RPMI8226 (cell line): ENCODE measurements at regions not wholly inside any gene's neighbourhood (a gene's known extent, or its start where the extent isn't known, plus 50 kb on each side); places are given as distances from the start of the nearest gene placed in this dataset.
"Not testable (repeated sequence)": the region's sequence is repeated elsewhere in the genome, so short reads cannot be mapped to it uniquely, and the experiment has no call there.

Source experiments
- DNase-seq: peaks from one replicate; pipeline ENCODE4 v3.0.0-alpha.2; 2015

GRCh38 chr5:82532075-82532474, 253.9 kb upstream of the RPS23 start:
- not testable (repeated sequence) for DNase-seq

DNA sequence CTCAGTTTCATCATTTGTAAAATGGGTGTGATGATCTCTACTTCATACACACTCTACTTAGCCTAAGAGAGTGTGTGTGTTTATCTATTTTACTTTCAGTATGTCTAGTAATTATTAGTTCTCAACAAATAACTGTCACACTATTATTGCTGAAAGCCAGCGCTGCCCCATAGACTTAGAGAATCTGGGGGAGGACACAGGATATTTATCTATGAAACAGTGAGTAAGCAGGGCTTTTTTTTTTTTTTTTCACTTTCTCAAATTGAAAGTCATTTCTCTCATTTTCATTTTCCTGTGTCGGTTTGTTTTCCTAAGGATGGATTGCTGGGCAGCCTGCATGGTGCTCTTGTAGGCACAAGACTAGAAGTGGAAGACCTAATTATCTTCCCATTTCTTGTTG, 248.4 kb upstream of the RPS23 start:
- DNase-seq = no peak

- DNase-seq = no peak
Observed at GRCh38 chr5:82525626-82526025, 247.5 kb upstream of the RPS23 start.

DNA sequence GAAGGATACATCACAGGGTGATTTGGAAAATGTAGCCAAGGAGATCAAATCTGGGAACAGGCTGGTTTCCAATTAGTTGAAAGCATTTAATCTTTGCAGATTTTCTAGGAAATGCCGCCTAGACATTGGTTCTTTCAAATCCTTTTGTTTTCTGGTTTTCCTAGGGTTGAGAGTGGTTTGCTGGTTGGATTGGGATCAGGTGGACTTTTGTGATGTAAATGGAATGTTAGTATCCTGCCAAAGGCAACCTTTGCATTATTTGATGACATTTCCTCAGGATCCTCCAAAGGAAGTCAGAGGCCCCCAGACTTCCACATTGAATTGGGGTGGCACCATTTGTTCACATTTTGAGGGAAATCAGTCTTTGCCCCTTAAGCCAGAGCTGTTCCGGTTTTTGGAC, 245.5 kb upstream of the RPS23 start:
- no peak for DNase-seq

DNA sequence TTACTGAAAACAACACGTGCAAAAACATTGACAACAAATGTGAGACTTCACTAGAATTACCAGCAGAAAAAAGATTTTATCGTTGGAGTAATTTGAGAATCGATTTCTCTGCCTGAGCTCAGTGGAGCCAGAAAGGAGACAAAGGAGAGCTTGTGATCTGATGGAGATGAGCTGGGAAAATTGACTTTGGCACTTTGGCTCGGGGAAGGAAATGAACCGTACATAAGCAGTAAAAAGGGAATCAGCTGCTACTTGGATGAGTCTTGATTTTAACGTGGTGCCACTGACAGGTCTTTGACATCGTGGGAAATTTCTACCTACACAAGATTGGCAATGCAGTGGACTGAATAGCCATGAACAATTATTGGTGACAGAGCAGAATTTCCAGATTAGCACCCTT, 244.7 kb upstream of the RPS23 start:
- no peak for DNase-seq

DNA sequence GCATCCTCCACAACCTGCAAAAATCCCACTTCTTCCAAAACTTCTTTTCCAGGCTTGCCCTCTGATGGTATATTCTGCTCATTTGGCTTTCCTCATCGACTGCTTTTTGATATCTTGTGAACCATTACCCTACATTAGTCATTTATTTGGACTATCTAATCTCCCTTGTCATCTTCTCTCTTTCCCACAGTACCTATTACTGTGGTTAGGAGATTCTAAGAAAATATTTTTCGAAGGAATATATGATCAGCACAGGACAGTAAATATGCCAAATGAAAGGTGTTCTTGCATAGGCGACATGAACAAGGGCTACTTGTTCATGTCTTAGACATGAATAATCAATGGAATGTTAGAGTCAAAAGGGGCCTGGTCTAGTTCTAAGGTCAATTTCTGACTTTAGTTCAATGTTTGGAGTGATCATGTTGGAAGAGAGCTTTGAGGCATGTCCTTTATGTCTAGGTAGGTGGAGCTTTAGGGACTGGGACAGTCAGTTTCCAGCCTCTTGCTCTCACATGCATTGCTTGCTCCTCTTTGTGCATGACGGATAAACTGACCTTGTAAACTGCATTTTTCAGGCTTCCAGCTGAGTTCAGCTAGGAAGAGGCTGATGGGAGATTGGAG, 243.4 kb upstream of the RPS23 start:
- DNase-seq = no peak

- no peak for DNase-seq
Observed at GRCh38 chr5:82519558-82519957, 241.4 kb upstream of the RPS23 start.

DNA sequence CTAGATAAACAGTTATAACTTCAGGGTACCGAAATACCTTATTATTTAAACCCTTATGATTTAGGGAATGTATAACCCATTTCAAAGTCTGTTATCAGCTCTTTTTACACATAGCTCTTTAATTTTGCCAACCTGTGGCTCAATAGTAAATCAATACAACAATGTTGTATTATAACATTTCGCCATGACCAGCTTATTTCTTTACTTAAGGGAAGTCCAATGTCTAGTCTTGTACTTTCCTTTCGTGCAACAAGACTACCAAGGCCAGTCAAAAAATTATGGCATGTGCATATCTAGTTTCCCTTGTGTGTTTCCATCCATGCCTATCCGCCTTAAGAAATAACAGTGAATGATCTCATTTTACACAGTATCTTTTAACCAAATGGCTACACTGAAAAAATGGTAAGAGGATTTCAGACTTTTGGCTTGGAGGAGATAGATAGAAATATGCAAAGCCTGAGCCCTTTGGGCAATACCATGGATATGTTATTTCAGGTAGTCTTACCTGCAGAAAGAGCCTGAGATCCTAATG, 239.5 kb upstream of the RPS23 start:
- DNase-seq = no peak

- no peak for DNase-seq
Observed at GRCh38 chr5:82513738-82514137, 235.6 kb upstream of the RPS23 start.

GRCh38 chr5:82512025-82512424, 233.9 kb upstream of the RPS23 start:
- no peak for DNase-seq

GRCh38 chr5:82511134-82511533, 233.0 kb upstream of the RPS23 start:
- DNase-seq = no peak

- no peak for DNase-seq
Observed at GRCh38 chr5:82509762-82510161, 231.6 kb upstream of the RPS23 start.

GRCh38 chr5:82506390-82506789, 228.2 kb upstream of the RPS23 start:
- not testable (repeated sequence) for DNase-seq

GRCh38 chr5:82499725-82500244, 221.6 kb upstream of the RPS23 start:
- no peak for DNase-seq

- no peak for DNase-seq
Observed at GRCh38 chr5:82497242-82497641, 219.1 kb upstream of the RPS23 start.

GRCh38 chr5:82494942-82495341, 216.8 kb upstream of the RPS23 start:
- DNase-seq = no peak

DNA sequence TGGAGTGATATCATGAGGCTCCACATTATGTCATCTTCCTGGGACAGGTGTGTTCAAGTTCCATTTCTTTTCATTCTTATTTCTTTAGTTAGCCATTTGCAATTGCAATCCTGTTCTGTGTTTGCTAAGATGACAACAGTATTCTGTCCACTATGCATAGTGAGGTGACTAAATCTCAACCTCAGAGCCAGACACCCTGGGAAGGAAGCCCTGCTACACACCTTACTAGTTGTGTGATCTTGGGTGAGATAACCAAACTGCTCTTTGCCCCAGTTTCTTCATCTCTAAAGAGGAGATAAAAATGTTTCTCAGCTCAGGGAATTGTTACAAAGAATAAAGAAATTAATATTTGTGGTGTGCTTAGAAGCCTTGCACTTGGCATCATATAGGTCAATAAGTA, 215.1 kb upstream of the RPS23 start:
- no peak for DNase-seq

DNA sequence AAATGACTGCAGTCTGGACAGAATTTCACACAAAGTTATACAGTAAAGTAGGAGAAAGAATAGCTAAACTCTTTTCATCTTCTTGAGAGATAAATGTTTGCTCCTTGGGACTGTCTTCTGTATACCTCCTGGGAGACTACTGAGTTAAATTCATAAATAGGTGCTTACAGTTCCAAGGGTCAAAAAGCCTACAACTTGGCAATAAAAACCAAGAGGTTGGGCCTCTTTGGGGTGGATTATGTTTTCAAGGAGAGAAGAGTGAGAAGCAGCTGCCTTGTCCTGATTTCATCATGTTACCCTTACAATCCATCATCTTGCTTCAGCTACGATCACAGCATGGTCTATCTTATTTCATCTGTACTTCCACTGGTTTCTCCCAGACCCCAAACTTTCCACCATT, 213.2 kb upstream of the RPS23 start:
- DNase-seq = no peak

GRCh38 chr5:82489683-82490082, 211.5 kb upstream of the RPS23 start:
- no peak for DNase-seq

DNA sequence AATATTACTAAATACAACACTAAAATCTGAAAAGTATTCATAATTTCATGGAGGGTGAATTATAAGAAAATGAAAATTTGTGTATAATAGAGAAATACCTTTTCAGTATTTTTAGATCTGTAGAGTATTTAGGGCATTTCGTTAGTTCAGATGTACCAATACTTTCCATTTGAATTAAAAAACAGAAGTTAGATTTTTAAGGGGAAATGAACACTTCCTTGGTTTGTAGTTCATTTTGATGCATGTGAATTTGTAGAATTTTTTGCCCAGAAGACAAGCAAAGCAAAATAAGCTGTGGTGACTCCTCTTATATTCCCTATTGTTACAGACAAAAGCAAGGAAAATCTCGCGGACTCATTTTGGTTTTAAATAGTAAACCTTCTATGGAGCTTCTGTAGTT, 209.0 kb upstream of the RPS23 start:
- DNase-seq = no peak

GRCh38 chr5:82480331-82480730, 202.2 kb upstream of the RPS23 start:
- no peak for DNase-seq

- no peak for DNase-seq
Observed at GRCh38 chr5:82476155-82476554, 198.0 kb upstream of the RPS23 start.

- DNase-seq = no peak
Observed at GRCh38 chr5:82473262-82473661, 195.1 kb upstream of the RPS23 start.

DNA sequence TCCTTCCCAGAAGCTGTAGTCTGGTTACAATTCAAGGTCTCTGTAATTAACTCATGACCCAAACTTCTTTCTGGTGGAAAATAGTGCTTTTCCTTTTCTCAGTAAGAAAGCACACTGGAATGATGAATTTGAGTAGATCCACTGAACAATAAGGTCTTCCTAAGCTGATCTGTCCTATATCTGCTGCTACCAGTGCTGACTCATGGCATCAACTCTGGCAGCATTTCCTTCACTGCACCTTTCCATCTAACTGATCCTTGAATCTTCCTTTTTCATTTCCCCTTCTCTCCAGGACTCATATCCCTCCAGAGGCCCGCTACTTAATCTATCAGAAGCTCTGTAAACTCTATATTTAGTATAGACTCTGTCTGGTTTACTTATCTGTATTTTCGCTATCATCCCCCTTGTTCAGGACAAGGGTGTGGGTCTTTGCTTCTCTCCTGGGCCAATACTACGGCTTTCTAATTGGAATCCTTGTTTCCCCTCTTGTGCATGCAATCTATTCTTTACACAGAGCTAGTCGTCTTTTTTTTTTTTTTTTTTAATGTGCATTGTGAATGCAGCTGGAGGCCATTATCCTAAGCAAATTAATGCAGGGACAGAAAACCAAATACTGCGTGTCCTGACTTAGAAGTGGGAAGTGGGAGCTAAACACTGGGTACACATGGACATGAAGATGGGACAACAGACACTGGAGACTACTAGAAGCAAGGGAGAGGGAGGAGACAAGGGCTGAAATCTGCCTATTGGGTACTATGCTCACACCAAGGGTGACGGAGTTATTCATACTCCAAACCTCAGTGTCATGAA, 192.2 kb upstream of the RPS23 start:
- DNase-seq = no peak
